Endodermal cell (in vitro differentiated cells): ENCODE measurements at regions not wholly inside any gene's neighbourhood (a gene's known extent, or its start where the extent isn't known, plus 50 kb on each side); places are given as distances from the start of the nearest gene placed in this dataset.

Experiments used
- DNase-seq: peaks from one replicate; pipeline ENCODE4 v3.0.0-alpha.2; 2017
- H3K27ac ChIP-seq: 2 replicates; pipeline ENCODE4 v1.5.1; 2013; ENCODE audit warnings: mild to moderate bottlenecking, low read depth, low read length, moderate library complexity
- H3K27me3 ChIP-seq: 2 replicates; pipeline ENCODE4 v1.6.1; 2013; ENCODE audit warnings: mild to moderate bottlenecking, low read length, moderate library complexity; ENCODE audit not compliant: insufficient read depth, control insufficient read depth, poor library complexity, severe bottlenecking
- H3K36me3 ChIP-seq: 2 replicates; pipeline ENCODE4 v1.7.0; 2013; ENCODE audit warnings: mild to moderate bottlenecking, low read length, moderate library complexity; ENCODE audit not compliant: control insufficient read depth, insufficient read depth
- H3K4me1 ChIP-seq: one replicate; pipeline ENCODE4 v1.7.0; 2013; ENCODE audit warnings: low read length; ENCODE audit not compliant: control insufficient read depth, insufficient read depth
- H3K4me3 ChIP-seq: 2 replicates; pipeline ENCODE4 v1.5.1; 2013; ENCODE audit warnings: mild to moderate bottlenecking, low read length, moderate library complexity
- H3K9ac ChIP-seq: 2 replicates; pipeline ENCODE4 v1.6.1; 2013; ENCODE audit warnings: mild to moderate bottlenecking, low read length, moderate library complexity; ENCODE audit not compliant: poor library complexity, severe bottlenecking; ENCODE audit errors: extremely low read depth
- H3K9me3 ChIP-seq: 2 replicates; pipeline ENCODE4 v1.6.1; 2013; ENCODE audit warnings: mild to moderate bottlenecking, low read length, moderate library complexity; ENCODE audit not compliant: control insufficient read depth
- H3K27ac Mint-ChIP-seq: 2 replicates; pipeline ENCODE4 v1.8.0; 2020; ENCODE audit warnings: mixed read lengths
- H3K27me3 Mint-ChIP-seq: 2 replicates; pipeline ENCODE4 v1.8.0; 2021; ENCODE audit warnings: mild to moderate bottlenecking, mixed read lengths; ENCODE audit not compliant: insufficient read depth
- H3K36me3 Mint-ChIP-seq: 2 replicates; pipeline ENCODE4 v1.8.0; 2020; ENCODE audit warnings: low read depth, mixed read lengths
- H3K4me1 Mint-ChIP-seq: 2 replicates; pipeline ENCODE4 v1.8.0; 2020; ENCODE audit warnings: mixed read lengths
- H3K4me3 Mint-ChIP-seq: 2 replicates; pipeline ENCODE4 v1.8.0; 2020; ENCODE audit warnings: mild to moderate bottlenecking, moderate library complexity, mixed read lengths
- H3K9me3 Mint-ChIP-seq: 2 replicates; pipeline ENCODE4 v1.8.0; 2020; ENCODE audit warnings: mild to moderate bottlenecking, mixed read lengths
- WGBS, 2 experiments: methylation state at CpG; one replicate each; pipeline versions ENCODE4 v1.1.5 to v1.1.7; 2013; ENCODE audit warnings: missing lambda C conversion rate in 2 of 2, mixed read lengths in 1 of 2; ENCODE audit not compliant: insufficient coverage in 1 of 2, insufficient read length in 1 of 2; 5-methylcytosine and 5-hydroxymethylcytosine counted together
- TF ChIP-seq, protein P1 (sequence below): fragments of 200-600 bp; sonication (generic); conservative IDR thresholded peaks from 2 replicates; pipeline ENCODE4 v1.5.0; 2021; ENCODE audit warnings: antibody characterized with exemption, mild to moderate bottlenecking

DNA sequence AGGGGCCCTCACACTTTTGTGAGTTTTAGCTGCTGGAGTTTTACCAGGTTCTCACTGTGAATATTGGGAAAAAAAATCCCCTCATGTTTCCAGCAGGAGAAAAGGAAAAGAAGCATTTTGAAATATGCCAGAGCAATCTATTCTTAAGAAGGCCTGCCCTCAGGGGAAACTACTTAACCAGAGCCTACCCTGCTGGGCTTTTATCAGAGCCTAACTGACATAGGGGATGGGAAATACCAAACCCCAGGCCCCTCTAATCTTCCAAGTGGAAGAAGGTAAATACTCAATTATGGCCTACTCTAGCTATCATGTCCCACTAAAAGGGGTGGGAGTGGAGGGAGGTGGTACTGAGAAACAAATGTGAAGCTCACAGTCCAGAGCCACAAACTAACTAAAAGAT lies 68.7 kb upstream of the NMNAT3 start:
- Histone ChIP-seq H3K27ac (no peak overlapping the region), H3K9ac (no peak overlapping the region), H3K4me1 (no peaks in the 10 kb centered on the region), H3K27me3 (no peaks in the 10 kb centered on the region), H3K4me3 (no peak overlapping the region), H3K36me3 (no peaks in the 10 kb centered on the region), H3K9me3 (peaks cover 19% of the 10 kb centered on the region)
- H3K27ac Mint-ChIP-seq, result no peak overlapping the region
- H3K27me3 Mint-ChIP-seq, result no peaks in the 10 kb centered on the region
- peaks cover 9% of the 10 kb centered on the region for H3K4me1 Mint-ChIP-seq
- peaks cover 8% of the 10 kb centered on the region for H3K9me3 Mint-ChIP-seq
- no peaks in the 10 kb centered on the region for H3K36me3 Mint-ChIP-seq
- TF ChIP-seq, protein P1, sequence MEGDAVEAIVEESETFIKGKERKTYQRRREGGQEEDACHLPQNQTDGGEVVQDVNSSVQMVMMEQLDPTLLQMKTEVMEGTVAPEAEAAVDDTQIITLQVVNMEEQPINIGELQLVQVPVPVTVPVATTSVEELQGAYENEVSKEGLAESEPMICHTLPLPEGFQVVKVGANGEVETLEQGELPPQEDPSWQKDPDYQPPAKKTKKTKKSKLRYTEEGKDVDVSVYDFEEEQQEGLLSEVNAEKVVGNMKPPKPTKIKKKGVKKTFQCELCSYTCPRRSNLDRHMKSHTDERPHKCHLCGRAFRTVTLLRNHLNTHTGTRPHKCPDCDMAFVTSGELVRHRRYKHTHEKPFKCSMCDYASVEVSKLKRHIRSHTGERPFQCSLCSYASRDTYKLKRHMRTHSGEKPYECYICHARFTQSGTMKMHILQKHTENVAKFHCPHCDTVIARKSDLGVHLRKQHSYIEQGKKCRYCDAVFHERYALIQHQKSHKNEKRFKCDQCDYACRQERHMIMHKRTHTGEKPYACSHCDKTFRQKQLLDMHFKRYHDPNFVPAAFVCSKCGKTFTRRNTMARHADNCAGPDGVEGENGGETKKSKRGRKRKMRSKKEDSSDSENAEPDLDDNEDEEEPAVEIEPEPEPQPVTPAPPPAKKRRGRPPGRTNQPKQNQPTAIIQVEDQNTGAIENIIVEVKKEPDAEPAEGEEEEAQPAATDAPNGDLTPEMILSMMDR, result no peak
- no peak overlapping the region for H3K4me3 Mint-ChIP-seq
- no peak for DNase-seq

DNA sequence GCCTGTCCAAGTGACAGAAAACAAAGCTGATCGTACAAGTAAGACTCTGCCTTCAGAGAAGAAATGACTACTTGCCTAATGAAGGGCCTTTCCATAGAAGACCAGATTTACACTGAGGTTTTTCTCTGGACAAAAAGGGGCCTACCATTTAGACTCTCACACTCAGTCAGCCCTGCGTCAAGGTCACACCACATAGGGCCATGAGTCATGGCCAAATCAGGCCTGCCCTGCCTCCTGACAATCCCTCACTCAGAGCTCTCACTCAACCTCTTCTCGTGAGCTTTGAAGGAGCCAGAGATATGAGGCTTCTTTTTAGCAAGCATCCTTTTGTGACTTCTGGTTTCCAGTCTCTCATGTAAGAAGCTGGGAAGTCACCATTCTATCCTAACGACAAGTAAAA lies 68.1 kb upstream of the NMNAT3 start:
- Mint-ChIP-seq H3K27me3 (no peaks in the 10 kb centered on the region), H3K36me3 (no peaks in the 10 kb centered on the region), H3K4me1 (peaks cover 9% of the 10 kb centered on the region), H3K9me3 (peaks cover 6% of the 10 kb centered on the region), H3K4me3 (no peak overlapping the region), H3K27ac (no peak overlapping the region)
- Histone ChIP-seq H3K27me3 (no peaks in the 10 kb centered on the region), H3K36me3 (no peaks in the 10 kb centered on the region), H3K27ac (no peak overlapping the region), H3K4me3 (no peak overlapping the region), H3K4me1 (no peaks in the 10 kb centered on the region), H3K9ac (no peak overlapping the region), H3K9me3 (peaks cover 19% of the 10 kb centered on the region)
- peak; percentile 67 for DNase-seq
- TF ChIP-seq, protein P1, result no peak
- 77 to 80% methylated on average over 2 to 4 of the region's 4 CpGs for WGBS, 2 experiments

DNA sequence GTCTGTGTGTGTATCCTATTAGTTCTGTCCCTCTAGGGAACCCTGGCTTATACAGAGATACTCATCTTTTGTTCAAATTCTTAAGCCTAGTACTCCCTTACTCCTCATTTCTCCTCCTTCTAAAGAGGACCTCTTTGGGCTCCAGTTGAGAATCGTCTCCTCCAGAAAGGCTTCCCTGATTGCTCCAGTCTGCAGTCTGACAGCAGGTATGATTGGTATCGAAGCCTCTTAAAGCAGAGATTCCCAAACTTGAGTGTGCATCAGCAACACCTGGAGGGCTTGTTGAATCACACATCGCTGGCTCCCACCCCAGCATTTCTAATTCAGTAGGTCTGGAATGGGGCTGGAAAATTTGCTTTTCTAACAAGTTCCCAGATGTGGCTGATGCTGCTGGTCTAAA lies 60.9 kb upstream of the NMNAT3 start:
- Mint-ChIP-seq H3K36me3 (no peaks in the 10 kb centered on the region), H3K27me3 (peaks cover 4% of the 10 kb centered on the region), H3K4me1 (no peaks in the 10 kb centered on the region), H3K9me3 (no peaks in the 10 kb centered on the region), H3K4me3 (no peak overlapping the region), H3K27ac (no peak overlapping the region)
- DNase-seq, result no peak
- Histone ChIP-seq H3K4me1 (no peaks in the 10 kb centered on the region), H3K36me3 (no peaks in the 10 kb centered on the region), H3K27ac (no peak overlapping the region), H3K9me3 (no peaks in the 10 kb centered on the region), H3K9ac (no peak overlapping the region), H3K27me3 (no peaks in the 10 kb centered on the region), H3K4me3 (no peak overlapping the region)
- WGBS, 2 experiments, result 92 to 100% methylated on average over 3 of the region's 3 CpGs
- TF ChIP-seq, protein P1, result no peak
